K562 (cell line): ENCODE measurements at regions not wholly inside any gene's neighbourhood (a gene's known extent, or its start where the extent isn't known, plus 50 kb on each side); places are given as distances from the start of the nearest gene placed in this dataset.

Experiments
- CBFA2T3 ChIP-seq: fragments of 450-650 bp; IDR thresholded peaks from 2 replicates; pipeline ENCODE4 v1.6.1; 2017
- CBX3 ChIP-seq, 2 experiments: IDR thresholded peaks; 1 replicate in 1 of 2; 2 replicates in 1 of 2; pipeline ENCODE4 v1.6.1; 2012; ENCODE audit warnings: inconsistent platforms in 2 of 2, low read length in 2 of 2, borderline replicate concordance in 1 of 2, control low read depth in 1 of 2
- CBX8 ChIP-seq: fragments of 200-600 bp; sonication (generic); IDR thresholded peaks from 2 replicates; pipeline ENCODE4 v1.6.1; 2012; ENCODE audit warnings: borderline replicate concordance, mixed run types, low read depth, mild to moderate bottlenecking, moderate library complexity, mixed read lengths, low read length, control low read depth, inconsistent platforms; ENCODE audit not compliant: poor library complexity, severe bottlenecking; ENCODE audit errors: extremely low read depth
- MCM7 ChIP-seq, 2 experiments: fragments of 450-650 bp; IDR thresholded peaks; 2 replicates each; pipeline ENCODE4 v1.6.1; 2016 to 2018
- PCBP2 ChIP-seq: fragments of 200-400 bp; formaldehyde crosslinking; IDR thresholded peaks from 2 replicates; pipeline ENCODE4 v1.6.1; 2018; ENCODE audit warnings: low read length, low read depth, mild to moderate bottlenecking, moderate library complexity; ENCODE audit not compliant: poor library complexity, severe bottlenecking
- POLR2A ChIP-seq: fragments of 450-650 bp; conservative IDR thresholded peaks from 2 replicates; pipeline ENCODE4 v1.6.1; 2016
- ZC3H4 ChIP-seq: sonication (generic); formaldehyde crosslinking; IDR thresholded peaks from 2 replicates; pipeline ENCODE4 v1.9.0; 2021; ENCODE audit warnings: missing genetic modification reagents, borderline replicate concordance
- ZNF274 ChIP-seq: IDR thresholded peaks from 2 replicates; pipeline ENCODE4 v1.6.1; 2011; ENCODE audit warnings: low read depth, mild to moderate bottlenecking, low read length, moderate library complexity, borderline replicate concordance

DNA sequence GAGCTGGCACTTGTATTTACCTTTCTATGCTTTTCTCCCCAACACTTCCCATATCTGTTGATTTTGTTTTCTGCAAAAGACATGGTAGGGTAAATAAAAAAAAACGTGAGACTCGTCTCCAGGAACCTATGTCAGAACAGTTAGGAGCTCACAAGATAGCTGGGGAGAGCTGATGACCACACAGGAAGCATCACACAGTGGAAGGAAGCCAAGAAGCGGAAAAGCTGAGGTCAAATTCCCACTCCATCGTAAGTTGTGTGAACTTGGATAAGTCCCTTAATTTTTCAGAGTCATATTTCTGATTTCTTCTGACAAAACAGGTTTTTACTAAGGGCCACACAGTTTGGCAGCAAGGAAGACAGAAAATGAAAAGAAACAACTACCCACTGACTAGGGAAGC is 199.6 kb downstream of the KLF5 start:
- TF ChIP-seq MCM7 (IDR thresholded peaks at IDR 0.05) (no peak), ZC3H4 (CRISPR knock-in tag) (no peak), POLR2A (no peak), PCBP2 (no peak), CBX3 (IDR thresholded peaks at IDR 0.05; ENCODE audit: borderline replicate concordance in 1 of 2, low read length in 2 of 2) (no peak), ZNF274 (no peak), CBFA2T3 (no peak), CBX8 (no peak)
